NCI-H524 (cell line): ENCODE measurements at regions not wholly inside any gene's neighbourhood (a gene's known extent, or its start where the extent isn't known, plus 50 kb on each side); places are given as distances from the start of the nearest gene placed in this dataset.
"Not testable (repeated sequence)": the region's sequence is repeated elsewhere in the genome, so short reads cannot be mapped to it uniquely, and the experiment has no call there.

Experiments
- DNase-seq, 2 experiments: peaks; one replicate each; lab custom pipeline; 2025; lab: John Stamatoyannopoulos, UW

DNA sequence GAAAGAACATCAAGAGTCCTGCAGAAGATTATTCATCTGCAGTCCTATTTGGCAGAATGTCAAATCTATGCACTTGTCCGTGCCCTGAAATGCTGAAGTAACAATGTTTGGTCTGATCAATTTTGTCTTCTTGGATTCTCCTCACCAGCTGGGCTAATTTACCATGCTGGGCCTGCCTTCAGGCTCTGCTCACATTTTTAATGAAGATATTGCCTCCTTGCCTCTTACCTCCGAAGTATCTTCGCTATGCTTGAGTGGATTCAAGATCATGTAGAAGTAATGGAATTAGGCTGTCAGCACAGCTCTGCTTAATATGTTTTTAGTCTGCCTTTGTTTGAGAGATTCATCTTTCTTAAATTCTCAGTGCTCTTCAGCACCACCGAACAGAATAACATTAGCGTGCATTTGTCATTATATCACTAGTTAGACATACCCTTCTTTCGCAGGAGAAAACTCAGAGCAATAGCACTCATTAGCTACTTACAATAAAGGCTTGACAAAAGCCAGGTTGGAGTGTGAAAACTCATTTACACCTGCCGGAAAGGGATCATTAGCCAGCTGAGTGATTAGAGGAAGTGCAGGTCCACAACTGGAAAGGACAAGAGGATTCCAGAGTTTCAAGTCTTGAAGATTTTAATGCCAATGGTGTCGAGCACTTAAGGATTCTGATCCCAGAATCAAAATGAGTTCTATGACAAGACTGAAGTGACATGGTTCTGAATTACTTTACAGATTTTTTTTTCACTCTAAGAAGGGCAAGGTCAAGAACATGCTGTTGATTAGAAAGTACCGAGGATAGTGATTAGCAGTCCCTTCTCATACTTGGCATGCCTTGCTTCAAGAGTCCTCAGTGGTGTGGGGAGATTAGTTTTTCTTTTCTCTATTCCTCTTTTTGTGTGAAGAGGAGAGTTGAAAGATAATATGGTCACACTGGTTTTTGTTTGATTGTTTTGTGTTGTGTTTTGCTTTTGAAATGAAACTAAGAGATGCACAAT lies 405.6 kb upstream of the TOM1L1 start:
- peak; percentile 72 to 91 for DNase-seq

GRCh38 chr17:54505404-54505803 lies 395.2 kb upstream of the TOM1L1 start:
- no peak for DNase-seq

DNA sequence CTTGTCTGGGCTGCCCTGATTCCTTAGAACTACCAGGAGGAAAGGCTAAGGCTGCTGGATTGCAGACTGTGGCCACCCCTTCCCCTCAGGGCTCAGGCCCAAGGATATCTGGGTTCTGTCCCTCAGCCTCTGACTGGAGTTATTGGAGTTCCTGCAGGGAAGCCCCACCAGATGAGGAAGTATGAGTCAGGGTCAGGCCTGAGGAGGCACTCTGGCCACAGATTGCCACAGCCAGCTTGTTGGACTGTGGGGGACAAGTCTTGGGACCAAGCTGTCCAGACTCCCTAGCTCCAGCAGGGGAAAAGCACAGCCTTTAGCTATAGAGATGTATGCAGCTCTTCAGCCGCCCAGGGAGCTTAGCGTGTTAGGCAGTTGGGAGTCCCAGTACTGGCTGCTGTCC lies 381.9 kb upstream of the TOM1L1 start:
- DNase-seq: no peak

DNA sequence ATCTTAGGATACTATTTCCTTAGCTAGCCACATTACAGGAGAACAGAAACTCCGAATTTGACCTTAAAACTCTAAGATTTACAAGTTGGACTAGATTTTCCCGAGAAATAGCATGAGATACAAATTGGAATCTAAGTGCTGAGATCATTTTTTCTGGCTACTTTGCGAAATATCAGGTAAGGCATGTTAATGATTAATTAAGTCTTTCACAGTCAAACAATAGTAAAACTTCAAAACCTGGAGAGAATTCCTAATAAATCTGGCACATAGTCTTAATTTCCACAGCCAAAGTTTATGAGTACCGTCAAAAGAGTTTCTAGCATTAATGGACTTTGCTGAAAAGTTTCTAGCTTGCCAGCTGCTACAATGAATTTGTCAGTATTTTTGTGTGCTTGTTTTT lies 379.5 kb upstream of the TOM1L1 start:
- no peak for DNase-seq

- DNase-seq: no peak
Measured at GRCh38 chr17:54524501-54524900, 376.2 kb upstream of the TOM1L1 start.

DNA sequence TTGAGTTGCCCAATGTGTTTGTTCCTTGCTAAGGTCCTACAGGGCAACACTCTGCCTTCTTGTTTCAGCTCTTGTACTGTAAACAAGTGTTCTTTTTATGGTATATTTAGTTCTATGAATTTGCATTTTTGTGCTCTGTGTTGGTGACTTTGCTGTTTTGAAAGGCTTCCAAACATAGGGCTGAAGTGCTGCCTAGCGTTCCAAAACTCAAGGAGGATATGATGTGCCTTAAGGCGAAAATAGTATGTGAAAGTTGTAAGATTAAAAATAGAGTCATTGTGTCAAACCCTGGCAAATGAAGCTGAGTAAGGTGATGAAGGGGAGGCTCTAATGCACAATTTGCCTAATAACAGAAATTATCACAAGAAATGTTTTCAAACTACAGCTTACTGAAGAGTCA lies 372.7 kb upstream of the TOM1L1 start:
- DNase-seq: no peak

DNA sequence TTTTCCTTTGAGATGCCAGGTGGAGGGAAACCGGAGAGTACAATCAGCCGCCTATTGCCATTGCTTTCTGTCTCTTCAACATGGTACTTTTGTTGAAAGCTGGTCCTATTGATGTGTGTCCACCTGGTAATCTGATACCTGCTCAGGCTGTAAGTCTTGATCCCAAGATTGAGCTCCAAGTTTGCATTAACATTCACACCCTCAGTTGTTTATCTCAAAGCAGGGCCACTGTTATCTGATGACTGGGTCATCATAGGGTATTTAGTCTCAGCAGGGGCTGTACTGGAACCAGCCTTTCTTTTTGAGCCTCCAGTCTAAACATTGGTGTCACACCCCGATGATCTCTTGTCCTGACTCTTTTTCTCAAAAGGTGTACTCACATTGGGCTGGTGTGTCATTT lies 370.3 kb upstream of the TOM1L1 start:
- no peak for DNase-seq

DNA sequence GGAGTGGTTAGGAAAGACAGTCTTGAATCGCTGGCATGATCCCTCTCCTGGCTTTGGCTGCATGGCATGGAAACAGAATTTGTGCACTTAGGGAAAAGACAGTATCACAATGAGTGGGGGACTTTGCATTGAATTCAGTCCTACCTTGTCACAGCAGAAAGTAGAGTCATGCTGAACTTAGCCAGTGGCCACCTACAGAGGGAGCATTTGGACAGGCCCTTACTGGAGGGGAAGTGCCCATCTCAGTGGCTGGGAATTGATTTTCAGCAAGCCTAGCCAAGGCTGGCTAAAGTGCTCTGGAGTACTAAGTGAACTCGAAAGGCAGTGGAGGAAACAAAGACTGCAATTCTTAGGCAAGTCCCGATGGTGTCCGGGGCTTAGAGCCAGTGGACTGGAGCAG lies 364.3 kb upstream of the TOM1L1 start:
- no peak for DNase-seq

DNA sequence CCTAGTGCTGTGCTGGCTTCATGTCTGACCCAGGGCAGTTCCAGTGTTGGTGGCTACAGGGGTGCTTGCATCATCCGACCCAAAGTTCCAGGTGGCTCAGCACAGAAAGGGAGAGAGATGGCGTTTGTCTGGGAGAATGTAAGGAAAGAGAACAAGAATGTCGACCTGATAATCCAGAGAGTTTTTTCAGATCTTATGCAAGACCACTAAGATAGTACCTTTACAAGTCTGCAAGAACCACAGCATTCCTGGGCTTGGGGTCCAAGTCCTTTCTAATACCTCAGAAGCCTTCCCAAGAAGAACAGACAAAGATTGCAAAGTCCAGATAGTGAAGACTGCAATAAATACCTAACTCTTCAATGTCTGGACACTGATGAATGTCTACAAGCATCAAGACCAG lies 363.0 kb upstream of the TOM1L1 start:
- no peak for DNase-seq

- DNase-seq: peak; percentile 56 to 67
Measured at GRCh38 chr17:54544249-54544648, 356.4 kb upstream of the TOM1L1 start.

DNA sequence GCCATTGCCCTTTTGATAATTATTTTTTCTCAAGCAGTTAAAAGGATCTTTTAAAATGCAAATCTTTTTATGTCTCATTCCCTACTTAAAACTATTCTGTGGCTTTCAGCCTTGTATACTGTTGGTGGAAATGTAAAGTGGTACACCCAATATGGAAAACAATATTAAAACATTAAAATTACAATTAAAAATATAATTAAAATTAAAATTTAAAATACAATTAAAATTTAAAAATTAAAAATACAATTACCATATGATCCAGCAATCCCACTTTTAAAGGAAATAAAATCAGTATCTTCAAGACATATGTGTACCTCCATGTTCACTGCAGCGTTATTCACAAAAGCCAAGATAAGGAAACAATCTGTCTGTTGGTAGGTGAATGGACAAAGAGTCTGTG lies 340.8 kb upstream of the TOM1L1 start:
- no peak for DNase-seq

GRCh38 chr17:54608634-54609155 lies 292.0 kb upstream of the TOM1L1 start:
- no peak for DNase-seq

DNA sequence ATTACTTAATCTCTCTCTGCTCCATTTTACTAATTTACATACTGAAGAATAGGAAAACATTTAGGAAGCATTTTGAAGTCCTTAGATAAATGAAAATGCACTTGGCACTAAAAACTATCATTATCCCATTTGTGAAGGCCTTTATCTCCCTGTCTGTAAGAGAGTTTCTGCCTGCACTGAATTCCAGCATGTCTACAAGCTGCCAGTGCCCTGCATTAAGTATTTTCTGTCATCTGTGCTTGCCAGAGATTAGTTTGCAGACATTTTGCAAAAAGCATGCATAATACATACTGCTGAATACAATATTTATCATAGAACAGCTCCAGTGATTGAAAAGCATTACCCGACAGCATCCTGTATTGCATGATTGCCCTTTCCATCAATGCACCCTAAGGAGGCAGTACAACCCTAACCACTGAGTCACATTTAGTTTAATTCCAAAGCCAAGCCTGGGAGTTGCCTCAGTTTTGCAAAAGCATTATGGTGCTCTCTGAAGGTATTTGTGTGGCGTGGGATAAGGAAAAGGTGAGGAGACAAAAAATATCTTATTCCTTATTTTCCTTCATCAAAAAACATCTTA lies 280.2 kb upstream of the TOM1L1 start:
- DNase-seq: no peak

- no peak for DNase-seq
Measured at GRCh38 chr17:54623746-54624145, 276.9 kb upstream of the TOM1L1 start.

- no peak for DNase-seq
Measured at GRCh38 chr17:54626146-54626703, 274.4 kb upstream of the TOM1L1 start.

DNA sequence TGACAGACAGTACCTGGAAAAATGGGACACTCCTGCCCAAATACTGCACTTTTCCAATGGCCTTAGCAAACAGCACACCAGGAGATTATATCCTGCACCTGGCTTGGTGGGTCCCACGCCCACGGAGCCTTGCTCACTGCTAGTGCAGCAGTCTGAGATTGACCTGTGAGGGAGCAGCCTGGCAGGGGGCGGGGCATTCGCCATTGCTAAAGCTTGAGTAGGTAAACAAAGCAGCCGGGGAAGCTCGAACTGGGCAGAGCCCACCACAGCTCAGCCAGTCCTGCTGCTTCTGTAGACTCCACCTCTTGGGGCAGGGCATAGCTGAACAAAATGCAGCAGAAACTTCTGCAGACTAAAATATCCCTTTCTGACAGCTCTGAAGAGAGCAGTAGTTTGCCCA lies 261.2 kb upstream of the TOM1L1 start:
- not testable (repeated sequence) for DNase-seq

DNA sequence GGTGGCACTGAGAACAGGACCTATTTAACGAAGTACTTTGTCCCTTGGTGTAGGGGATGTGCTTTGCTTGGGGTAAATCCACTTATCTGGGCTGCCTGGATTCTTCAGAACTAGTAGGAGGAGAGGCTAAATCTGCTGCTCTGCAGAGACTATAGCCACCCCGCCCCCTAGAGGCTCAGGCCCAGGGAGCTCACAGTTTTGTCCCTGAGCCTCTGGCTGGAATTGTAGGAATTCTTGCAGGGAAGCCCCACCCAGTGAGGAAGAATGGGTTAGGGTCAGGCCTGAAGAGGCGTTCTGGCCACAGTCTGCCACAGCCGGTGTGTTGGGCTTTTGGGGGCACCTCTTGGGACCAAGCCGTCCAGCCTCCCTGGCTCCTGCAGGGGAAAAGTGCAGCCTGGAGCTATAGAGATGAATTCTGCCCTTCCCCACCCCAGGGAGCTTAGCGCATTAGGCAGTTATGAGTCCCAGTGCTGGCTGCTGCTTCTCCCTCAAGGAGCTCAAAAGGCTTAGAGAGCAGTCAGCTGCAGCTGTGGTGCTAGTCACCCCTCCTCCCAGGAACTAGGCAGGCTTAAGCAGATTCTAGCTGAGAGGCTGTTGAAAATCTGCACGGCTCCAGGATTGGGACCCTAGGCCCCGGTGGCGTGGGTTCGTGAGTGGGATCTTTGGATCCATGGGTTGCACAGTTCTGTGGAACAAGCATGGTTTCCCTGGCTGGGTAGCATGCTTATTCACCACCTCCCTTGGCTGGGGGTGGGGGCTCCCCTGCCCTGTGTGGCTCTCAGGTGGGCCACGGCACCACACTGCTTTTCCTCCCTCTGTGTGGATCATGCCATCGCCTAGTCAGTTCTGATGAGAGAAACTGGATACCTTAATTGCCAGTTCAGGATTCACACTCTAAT lies 237.4 kb upstream of the TOM1L1 start:
- DNase-seq: peak; percentile 81 to 91

DNA sequence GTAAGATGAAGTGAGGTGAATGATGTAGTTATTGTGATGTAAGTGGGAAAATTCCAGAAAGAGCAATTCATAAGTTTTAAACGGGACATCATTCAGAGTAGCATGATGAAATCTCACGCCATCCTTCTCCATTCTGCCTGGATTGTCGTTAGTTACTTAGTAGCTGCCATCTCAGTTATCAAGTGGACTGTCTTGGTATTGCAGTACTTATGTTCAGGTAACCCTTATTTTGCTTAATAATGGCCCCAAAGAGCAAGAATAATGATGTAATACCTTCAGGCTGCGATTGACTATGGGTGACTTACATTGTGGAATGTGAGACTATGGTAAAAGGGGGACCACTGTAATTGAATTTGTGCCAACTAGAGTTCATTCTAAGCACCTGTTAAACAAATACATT lies 234.1 kb upstream of the TOM1L1 start:
- DNase-seq: no peak

GRCh38 chr17:54678158-54678557 lies 222.5 kb upstream of the TOM1L1 start:
- no peak for DNase-seq

- no peak for DNase-seq
Measured at GRCh38 chr17:54680410-54680809, 220.2 kb upstream of the TOM1L1 start.

DNA sequence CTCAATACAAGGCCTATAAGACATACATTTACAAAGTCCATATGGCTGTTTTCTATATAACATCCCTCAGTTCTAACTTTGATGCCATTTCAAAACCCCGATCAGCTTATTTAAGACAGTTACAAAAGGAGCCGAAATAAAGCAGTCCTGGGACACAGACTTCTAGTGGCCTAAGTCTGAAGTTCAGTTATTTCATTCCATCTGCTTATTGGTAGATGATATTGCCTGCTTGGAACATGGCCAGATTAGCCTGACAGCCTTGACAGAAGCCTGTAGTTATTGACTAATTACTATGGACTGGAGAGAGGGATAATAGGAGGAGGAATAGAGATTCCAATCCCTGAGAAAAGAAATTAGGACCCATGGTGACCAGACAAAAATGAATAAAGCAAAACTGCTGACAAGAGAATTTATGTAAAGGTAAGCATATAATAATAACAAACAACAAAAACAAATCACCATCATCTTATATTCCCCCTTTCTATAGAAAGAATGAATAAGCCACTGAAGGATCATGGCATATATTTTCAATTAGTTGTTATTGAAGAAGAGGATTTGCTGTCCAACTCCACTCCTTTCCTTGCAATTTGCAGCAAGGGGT lies 206.3 kb upstream of the TOM1L1 start:
- peak; percentile 45 to 69 for DNase-seq
